GM18507 (cell line): ENCODE measurements at regions not wholly inside any gene's neighbourhood (a gene's known extent, or its start where the extent isn't known, plus 50 kb on each side); places are given as distances from the start of the nearest gene placed in this dataset.

ENCODE experiments used
- DNase-seq: peaks from one replicate; pipeline ENCODE4 v3.0.0; 2011; ENCODE audit warnings: low read depth; ENCODE audit not compliant: insufficient read length; ENCODE audit errors: extremely low spot score
- FAIRE-seq: peaks from 2 replicates; lab custom pipeline; 2011; peaks lifted over from hg19 to GRCh38; lab: Jason Lieb, UNC

DNA sequence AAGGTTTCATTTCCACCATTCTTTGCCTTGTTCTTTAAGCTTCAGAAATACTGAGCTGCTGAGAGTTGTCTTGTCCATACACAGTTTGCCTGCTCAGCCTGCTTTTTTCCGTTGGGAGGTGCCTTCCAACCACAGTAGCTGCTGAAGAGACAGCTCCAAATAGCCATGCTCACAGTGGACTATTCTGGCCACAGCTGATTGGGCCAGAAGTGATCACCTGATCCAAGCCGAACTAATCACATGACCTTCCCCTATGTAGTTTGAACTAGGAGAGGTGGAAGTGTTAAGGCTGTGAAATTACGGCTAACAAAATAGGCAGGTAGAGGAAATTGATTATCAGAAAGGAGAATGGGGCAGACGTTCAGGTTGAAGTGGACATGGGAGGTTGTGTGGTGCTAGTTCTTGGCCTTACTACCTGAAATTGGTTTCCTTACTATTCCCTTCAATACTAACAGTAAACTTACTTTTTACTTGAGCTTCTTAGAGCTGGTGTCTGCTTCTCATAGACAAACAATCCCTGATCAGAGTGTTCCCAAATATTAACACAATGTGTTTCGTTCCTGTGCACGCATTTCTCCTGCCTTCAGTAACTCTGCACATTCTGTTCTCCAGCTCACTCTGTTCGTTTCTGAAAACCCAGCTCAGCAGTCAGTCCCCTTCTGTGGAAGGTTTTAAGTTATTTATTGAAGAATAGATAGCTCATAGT lies 136.1 kb downstream of the RWDD3 start:
- DNase-seq (no peak), FAIRE-seq (no peak)

DNA sequence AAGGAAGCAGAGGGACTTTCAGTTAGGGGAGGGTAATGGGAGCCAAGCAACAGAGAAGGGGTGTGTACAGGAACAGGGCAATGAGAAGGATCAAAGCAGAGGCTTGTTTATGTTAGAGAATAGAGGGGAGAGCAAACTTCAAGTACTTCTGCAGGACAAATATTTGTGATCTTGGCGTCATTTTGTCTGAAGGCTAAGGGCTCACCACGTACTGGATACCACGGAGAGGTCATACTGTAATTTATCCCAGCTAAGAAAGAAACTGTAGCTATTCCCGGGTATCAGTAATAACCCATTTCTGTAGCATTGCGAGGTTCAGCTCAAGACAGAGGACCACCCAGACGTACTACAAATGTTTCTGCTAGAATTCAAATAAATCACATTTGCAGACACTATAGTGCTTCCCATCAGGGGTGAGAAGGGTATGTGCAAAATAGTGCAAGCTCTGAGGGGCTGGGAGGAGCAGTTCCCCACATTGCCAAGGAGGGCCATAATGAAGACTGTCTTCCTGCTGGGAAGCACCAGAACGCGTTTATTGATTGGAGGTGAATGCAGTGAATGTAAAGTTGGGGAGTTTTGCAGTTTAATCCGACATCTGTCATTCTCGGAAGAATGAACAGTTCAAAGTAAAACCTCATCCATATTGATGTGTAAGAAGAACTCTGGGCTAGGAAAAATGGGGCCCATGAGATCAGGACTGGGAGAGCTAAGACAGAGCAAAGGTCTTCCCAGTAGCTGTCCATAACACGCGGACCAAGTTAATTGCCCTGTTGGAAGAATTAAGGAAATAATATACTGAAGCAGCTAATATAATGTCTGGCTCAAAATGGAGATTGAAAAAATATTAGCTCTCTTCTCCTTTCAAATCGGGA lies 136.9 kb downstream of the RWDD3 start:
- FAIRE-seq = no peak
- no peak for DNase-seq

DNA sequence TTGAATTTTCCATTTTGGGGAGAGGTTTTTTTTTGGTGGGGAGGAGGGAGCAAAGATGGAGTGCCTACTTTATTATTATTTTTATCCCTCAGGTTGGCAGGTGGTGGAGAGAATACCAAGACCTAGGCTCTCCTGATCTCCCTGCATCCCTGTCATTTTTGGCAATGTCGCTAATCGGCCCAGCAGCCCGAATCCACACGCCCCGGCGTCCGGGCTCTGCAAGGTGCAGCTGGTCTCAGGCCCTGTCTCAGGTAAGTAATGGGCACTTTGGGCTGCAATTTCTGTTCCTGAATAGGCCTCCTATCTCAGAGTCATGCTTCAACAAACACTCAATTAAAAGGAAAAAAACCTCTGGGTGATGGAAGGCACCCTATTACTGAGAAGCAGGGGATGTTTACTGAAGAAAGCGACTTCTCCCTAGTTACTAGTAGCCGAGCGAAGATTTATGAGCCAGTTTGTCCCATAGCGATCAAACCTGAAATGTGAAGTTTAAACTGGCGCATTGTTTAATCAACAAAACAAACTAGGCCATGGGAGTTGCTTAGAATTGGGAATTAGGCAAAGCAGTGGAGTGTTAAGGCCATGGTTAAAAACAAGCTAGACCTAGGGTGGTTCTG lies 137.8 kb downstream of the RWDD3 start:
- no peak for DNase-seq

DNA sequence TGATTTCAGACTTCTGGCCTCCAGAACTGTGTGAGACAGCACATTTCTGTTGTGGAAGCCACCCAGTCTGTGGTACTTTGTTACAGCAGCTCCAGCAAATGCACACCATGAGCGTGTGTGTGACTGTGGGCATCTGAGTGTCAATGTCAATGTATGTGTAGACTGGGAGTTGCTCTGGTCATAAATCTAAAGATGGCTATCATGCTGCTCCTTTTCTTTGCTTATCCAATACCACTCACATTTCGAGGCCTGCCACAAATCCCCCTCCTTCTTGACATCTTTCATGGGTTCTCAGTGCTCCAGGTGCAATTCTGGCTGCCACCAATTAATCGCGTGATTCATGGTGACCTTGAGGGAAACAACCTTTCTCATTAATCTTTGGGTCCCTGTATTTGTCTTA lies 141.2 kb downstream of the RWDD3 start:
- DNase-seq = no peak
- no peak for FAIRE-seq

More for the DNA sequence above, 137.8 kb downstream of the RWDD3 start:
- no peak for FAIRE-seq

- no peak for FAIRE-seq
- DNase-seq = no peak
Measured at GRCh38 chr1:95380909-95381308, 146.9 kb downstream of the RWDD3 start.

- DNase-seq = no peak
- FAIRE-seq = no peak
Measured at GRCh38 chr1:95382000-95382786, 148.2 kb downstream of the RWDD3 start.

GRCh38 chr1:95383111-95383510 lies 149.1 kb downstream of the RWDD3 start:
- no peak for FAIRE-seq
- no peak for DNase-seq

DNA sequence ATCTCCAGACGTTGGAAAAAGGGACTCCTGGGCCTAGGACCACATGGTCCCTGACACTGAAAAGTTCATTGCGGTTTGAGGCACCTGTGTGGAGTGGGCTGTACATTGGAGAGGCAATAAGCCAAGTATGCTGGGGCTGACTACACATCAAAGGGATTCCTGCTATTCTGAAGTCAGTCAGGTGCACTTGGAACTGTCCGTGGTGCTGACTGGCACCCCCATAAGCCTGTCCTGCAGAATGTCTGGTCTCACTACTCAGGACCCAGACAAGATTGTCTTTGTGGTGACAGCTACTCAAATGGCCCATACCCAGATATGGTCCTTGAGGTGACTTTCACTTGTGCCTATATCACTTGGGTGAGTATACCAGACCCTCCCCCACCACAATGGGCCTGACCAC lies 150.6 kb downstream of the RWDD3 start:
- FAIRE-seq (no peak), DNase-seq (no peak)

GRCh38 chr1:95386371-95386770 lies 152.4 kb downstream of the RWDD3 start:
- no peak for FAIRE-seq
- no peak for DNase-seq

GRCh38 chr1:95386915-95387314 lies 152.9 kb downstream of the RWDD3 start:
- FAIRE-seq (no peak), DNase-seq (no peak)

DNA sequence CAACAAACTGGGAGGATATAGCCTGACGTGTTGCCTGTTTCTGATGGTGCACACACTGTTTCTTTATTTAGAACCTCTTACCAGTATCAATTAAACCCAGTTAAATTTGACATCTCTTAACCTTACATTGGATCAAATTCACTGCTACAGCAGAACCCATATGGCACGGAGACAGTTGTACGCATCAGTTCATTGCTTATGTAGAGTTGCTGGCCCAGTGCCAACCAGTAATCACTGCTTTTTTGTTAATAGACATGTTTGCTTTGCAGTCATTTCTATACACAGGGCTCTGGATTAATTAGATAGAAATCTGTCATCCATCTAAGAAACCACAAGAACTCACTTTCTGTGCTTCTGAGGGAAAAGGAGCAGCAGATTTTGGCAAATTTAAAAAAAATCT lies 154.0 kb downstream of the RWDD3 start:
- DNase-seq = no peak
- FAIRE-seq = no peak

- DNase-seq = no peak
- no peak for FAIRE-seq
Measured at GRCh38 chr1:95393434-95393833, 159.4 kb downstream of the RWDD3 start.

- no peak for FAIRE-seq
- no peak for DNase-seq
Measured at GRCh38 chr1:95396557-95396956, 162.5 kb downstream of the RWDD3 start.

GRCh38 chr1:95402780-95403179 lies 168.8 kb downstream of the RWDD3 start:
- DNase-seq (no peak), FAIRE-seq (no peak)

- DNase-seq = no peak
- no peak for FAIRE-seq
Measured at GRCh38 chr1:95406279-95406678, 172.3 kb downstream of the RWDD3 start.

DNA sequence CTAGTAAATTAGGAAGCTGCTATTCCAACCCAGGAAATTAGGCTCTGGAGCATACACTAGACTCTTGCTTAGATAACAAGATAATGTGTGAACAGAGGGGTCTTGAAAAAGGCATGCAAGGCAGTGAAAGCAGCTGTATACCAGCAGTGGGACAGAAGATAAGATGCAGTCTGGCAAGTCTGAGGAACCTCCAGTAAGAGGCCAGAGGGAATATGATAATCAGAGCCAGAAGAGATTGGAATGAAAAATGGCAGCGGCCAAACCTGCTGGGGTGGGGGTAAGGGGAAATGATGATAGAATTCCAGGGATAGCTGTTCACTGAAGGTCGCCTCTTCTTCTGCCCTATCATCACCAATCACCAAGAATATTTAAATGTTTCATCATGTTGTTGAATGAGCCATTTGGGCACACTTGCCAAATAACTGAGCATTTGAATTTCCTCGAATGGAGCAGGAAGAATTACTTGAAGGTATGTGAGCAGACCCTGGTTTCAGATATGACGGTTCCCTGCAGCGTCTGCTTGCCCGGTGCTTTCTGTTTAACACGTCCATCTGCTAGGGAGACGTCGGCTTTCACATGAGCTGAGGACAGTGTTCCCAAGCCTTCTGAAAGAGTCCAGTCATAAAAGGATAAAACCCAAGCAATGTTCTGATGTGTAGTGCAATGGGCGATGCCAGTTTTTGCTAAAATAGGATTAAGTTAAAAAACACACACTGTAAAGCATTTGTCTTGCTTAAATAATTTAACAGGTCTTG lies 173.3 kb downstream of the RWDD3 start:
- no peak for DNase-seq
- FAIRE-seq = no peak

GRCh38 chr1:95407886-95408291 lies 173.9 kb downstream of the RWDD3 start:
- FAIRE-seq = no peak
- DNase-seq = no peak

DNA sequence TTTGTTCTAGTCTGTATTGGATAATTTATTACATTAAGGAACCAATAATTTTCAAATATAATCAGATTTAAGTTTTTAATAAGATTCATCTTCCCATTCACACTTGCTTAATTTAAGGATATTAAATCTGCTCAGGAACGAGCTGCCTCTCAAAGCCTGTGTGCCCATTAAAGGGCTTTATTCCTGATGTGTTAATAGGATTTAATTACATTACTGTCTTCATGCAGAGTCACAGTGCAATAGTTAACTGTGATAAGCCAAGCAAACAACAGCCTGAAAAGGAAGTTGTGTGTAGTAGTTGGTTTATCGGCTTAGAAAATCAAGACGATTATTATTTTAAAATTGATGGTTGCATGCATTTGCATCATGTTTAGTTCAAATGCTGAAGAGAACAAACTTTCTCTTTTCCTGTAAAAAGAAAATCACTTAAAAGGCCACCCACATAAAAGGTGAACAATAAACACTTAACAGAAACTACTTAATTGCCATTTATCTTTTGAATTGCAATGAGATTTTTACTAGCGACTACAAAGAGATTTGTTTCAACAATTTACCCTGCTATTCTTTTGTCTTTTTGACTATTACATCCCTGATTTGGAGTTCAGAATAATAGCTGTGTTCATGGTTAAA lies 174.6 kb downstream of the RWDD3 start:
- no peak for FAIRE-seq
- no peak for DNase-seq

- FAIRE-seq (no peak), DNase-seq (no peak)
Measured at GRCh38 chr1:95409276-95409675, 175.3 kb downstream of the RWDD3 start.
